ENCODE measurements at regions not wholly inside any gene's neighbourhood (a gene's known extent, or its start where the extent isn't known, plus 50 kb on each side); places are given as distances from the start of the nearest gene placed in this dataset.

DNA sequence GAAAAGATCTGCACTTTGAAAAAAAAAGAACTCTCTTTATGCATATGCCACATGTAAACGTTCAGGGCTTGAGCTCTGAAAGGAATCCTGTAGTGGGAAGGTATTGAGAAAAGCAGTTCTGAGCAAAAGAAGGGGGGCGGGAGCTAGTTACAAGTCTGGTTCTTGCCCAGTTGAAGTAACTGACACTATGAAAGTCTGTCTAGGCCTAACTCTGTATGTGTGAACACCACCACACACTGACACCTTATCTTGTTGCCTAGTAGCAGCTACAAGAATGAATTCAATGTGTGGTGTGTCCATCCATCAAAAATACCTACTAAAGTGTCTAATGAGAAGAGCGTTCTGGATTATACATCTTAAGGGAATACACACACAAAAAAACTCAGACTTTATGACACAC is 820.6 kb downstream of the DIAPH3 start:
- no peaks in the 10 kb centered on the region for H3K36me3 ChIP-seq (ENCODE audit: insufficient read depth, low read length, poor library complexity, severe bottlenecking)
- no peaks in the 10 kb centered on the region for H3K27me3 ChIP-seq (replicated peaks; ENCODE audit: insufficient read depth, low read depth, low read length, poor library complexity)
- BruUV-seq (replicated peaks), result no TSS peak
- TF ChIP-seq EZH2 (IDR thresholded peaks at IDR 0.05; ENCODE audit: borderline replicate concordance, low read depth, low read length, poor library complexity, severe bottlenecking), result no peak
- TF ChIP-seq, protein P1, sequence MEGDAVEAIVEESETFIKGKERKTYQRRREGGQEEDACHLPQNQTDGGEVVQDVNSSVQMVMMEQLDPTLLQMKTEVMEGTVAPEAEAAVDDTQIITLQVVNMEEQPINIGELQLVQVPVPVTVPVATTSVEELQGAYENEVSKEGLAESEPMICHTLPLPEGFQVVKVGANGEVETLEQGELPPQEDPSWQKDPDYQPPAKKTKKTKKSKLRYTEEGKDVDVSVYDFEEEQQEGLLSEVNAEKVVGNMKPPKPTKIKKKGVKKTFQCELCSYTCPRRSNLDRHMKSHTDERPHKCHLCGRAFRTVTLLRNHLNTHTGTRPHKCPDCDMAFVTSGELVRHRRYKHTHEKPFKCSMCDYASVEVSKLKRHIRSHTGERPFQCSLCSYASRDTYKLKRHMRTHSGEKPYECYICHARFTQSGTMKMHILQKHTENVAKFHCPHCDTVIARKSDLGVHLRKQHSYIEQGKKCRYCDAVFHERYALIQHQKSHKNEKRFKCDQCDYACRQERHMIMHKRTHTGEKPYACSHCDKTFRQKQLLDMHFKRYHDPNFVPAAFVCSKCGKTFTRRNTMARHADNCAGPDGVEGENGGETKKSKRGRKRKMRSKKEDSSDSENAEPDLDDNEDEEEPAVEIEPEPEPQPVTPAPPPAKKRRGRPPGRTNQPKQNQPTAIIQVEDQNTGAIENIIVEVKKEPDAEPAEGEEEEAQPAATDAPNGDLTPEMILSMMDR (conservative IDR thresholded peaks at IDR 0.05; ENCODE audit: low read depth, low read length), result no peak
- CTCF ChIA-PET, result no interaction called here
- no peak overlapping the region for H3K27ac ChIP-seq (ENCODE audit: low read depth, low read length, poor library complexity, severe bottlenecking)
- H3K4me1 ChIP-seq (ENCODE audit: insufficient read depth, low read length, poor library complexity, severe bottlenecking), result no peaks in the 10 kb centered on the region
- intact Hi-C loops (cut with micrococcal nuclease; ENCODE audit: unreplicated experiment), result no loop called here
- no peaks in the 10 kb centered on the region for H3K9me3 ChIP-seq (ENCODE audit: low read depth, low read length, poor library complexity, severe bottlenecking)
- no peak for DNase-seq (ENCODE audit: low spot score)
- POLR2A ChIA-PET (ENCODE audit: low non-redundant PET), result no interaction called here
- H3K4me3 ChIP-seq (ENCODE audit: low read depth, low read length, poor library complexity, severe bottlenecking), result no peak overlapping the region

DNA sequence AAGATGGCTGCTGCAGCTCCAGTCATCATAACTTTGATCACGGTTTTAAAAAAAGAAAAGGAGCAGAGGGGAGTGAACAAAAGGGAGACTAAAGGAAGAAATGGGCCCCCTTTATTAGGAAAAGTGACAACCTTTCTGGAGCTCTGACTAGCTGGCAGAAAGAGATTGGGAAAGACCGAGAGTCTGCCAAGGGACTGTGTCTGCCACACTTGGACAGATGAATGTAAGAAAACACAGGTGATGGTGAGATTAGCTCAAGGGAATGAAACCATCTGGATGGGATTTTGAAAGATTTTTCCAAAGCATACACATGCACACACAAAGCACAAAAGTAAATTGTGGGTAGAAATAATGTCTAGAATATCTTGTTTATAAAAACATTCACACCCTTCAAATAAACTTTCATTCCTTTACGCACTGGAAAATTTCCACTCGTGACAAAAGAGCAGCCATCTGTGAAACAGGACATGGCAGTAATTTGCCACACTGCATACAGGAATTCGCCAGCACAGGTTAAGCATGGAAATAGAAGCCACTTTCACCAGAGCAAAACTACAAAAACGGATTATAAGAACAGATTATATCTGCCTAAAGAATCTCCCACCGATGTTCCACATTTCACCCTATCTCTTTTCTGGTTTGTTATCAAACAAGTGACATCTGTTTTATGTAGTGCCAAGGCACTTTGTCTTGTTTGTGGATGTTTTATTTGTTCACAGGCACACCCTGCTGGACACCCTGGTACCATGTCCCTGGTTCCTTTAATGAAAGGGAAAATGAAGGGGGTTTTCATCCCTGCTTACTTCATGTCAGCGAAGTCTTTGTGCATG is 819.5 kb downstream of the DIAPH3 start:
- no peak overlapping the region for H3K27ac ChIP-seq (ENCODE audit: low read depth, low read length, poor library complexity, severe bottlenecking)
- TF ChIP-seq EZH2 (IDR thresholded peaks at IDR 0.05; ENCODE audit: borderline replicate concordance, low read depth, low read length, poor library complexity, severe bottlenecking), result no peak
- TF ChIP-seq, protein P1 (conservative IDR thresholded peaks at IDR 0.05; ENCODE audit: low read depth, low read length), result peak; percentile 25; the same call in 1 of the 2 replicates
- peak; percentile 19 for DNase-seq (ENCODE audit: low spot score)
- CTCF ChIA-PET, result no interaction called here
- no TSS peak for BruUV-seq (replicated peaks)
- intact Hi-C loops (cut with micrococcal nuclease; ENCODE audit: unreplicated experiment), result no loop called here
- POLR2A ChIA-PET (ENCODE audit: low non-redundant PET), result no interaction called here
- no peaks in the 10 kb centered on the region for H3K9me3 ChIP-seq (ENCODE audit: low read depth, low read length, poor library complexity, severe bottlenecking)
- no peak overlapping the region for H3K4me3 ChIP-seq (ENCODE audit: low read depth, low read length, poor library complexity, severe bottlenecking)
- no peaks in the 10 kb centered on the region for H3K4me1 ChIP-seq (ENCODE audit: insufficient read depth, low read length, poor library complexity, severe bottlenecking)
- no peaks in the 10 kb centered on the region for H3K27me3 ChIP-seq (replicated peaks; ENCODE audit: insufficient read depth, low read depth, low read length, poor library complexity)
- no peaks in the 10 kb centered on the region for H3K36me3 ChIP-seq (ENCODE audit: insufficient read depth, low read length, poor library complexity, severe bottlenecking)

DNA sequence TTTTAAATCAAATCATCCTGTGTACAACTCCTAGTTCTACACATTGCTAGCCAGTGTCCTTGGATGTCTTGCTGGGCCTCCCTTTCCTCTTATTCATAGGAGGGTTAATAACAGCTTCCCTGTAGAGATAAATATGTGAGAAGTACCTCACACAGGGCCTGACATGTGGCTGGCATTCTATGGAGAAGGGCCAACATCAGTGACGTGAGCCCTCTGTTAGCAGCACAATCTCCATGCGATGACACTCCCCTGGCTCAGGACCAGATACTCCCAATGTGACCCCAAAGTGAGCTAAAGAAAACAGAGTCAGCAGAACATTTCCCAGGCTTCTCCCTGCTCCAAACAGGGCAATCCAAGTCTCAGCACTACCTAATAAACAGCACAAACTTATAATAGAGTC is 818.4 kb downstream of the DIAPH3 start:
- intact Hi-C loops (cut with micrococcal nuclease; ENCODE audit: unreplicated experiment), result no loop called here
- H3K27ac ChIP-seq (ENCODE audit: low read depth, low read length, poor library complexity, severe bottlenecking), result no peak overlapping the region
- no peaks in the 10 kb centered on the region for H3K4me1 ChIP-seq (ENCODE audit: insufficient read depth, low read length, poor library complexity, severe bottlenecking)
- no TSS peak for BruUV-seq (replicated peaks)
- DNase-seq (ENCODE audit: low spot score), result peak; percentile 43
- H3K27me3 ChIP-seq (replicated peaks; ENCODE audit: insufficient read depth, low read depth, low read length, poor library complexity), result no peaks in the 10 kb centered on the region
- H3K9me3 ChIP-seq (ENCODE audit: low read depth, low read length, poor library complexity, severe bottlenecking), result no peaks in the 10 kb centered on the region
- H3K4me3 ChIP-seq (ENCODE audit: low read depth, low read length, poor library complexity, severe bottlenecking), result no peak overlapping the region
- TF ChIP-seq EZH2 (IDR thresholded peaks at IDR 0.05; ENCODE audit: borderline replicate concordance, low read depth, low read length, poor library complexity, severe bottlenecking), result no peak
- TF ChIP-seq, protein P1 (conservative IDR thresholded peaks at IDR 0.05; ENCODE audit: low read depth, low read length), result no peak
- H3K36me3 ChIP-seq (ENCODE audit: insufficient read depth, low read length, poor library complexity, severe bottlenecking), result no peaks in the 10 kb centered on the region
- ChIA-PET CTCF (no interaction called here), POLR2A (ENCODE audit: low non-redundant PET) (no interaction called here)

All from A673 (cell line).